Lung (tissue), 11 donors: ENCODE measurements at regions not wholly inside any gene's neighbourhood (a gene's known extent, or its start where the extent isn't known, plus 50 kb on each side); places are given as distances from the start of the nearest gene placed in this dataset.
A peak's percentile ranks its signal among the peaks of the same experiment; 100 is the strongest.

Experiments used
- ATAC-seq: fragments of 200-7000 bp; cut with Tn5 transposase; one replicate; pipeline ENCODE4 v1.9.1; 2020; ENCODE audit warnings: moderate number of reproducible peaks; ENCODE audit not compliant: insufficient read depth, low FRiP score
- DNase-seq, 3 donors: peaks; one replicate each; pipeline ENCODE4 v3.0.0-alpha.2; 2013 to 2017
- H3K27ac ChIP-seq, 2 donors: one replicate each; pipeline ENCODE4 v1.5.1; 2013; ENCODE audit warnings: mild to moderate bottlenecking in 2 of 2, moderate library complexity in 2 of 2, control low read depth in 1 of 2, inconsistent platforms in 1 of 2, low read depth in 1 of 2, low read length in 1 of 2
- H3K27me3 ChIP-seq, 3 donors: one replicate each; pipeline ENCODE4 v1.5.1; 2013; ENCODE audit warnings: low read length in 2 of 3; ENCODE audit not compliant: control insufficient read depth in 3 of 3, insufficient read depth in 3 of 3
- H3K36me3 ChIP-seq, 4 donors: one replicate each; pipeline ENCODE4 v1.5.1; 2013; ENCODE audit warnings: low read length in 4 of 4, mild to moderate bottlenecking in 1 of 4, moderate library complexity in 1 of 4; ENCODE audit not compliant: control insufficient read depth in 4 of 4, insufficient read depth in 4 of 4
- H3K4me1 ChIP-seq, 5 donors: one replicate each; pipeline ENCODE4 v1.5.1; 2013; ENCODE audit warnings: low read length in 5 of 5, mild to moderate bottlenecking in 2 of 5, moderate library complexity in 1 of 5; ENCODE audit not compliant: control insufficient read depth in 5 of 5, insufficient read depth in 5 of 5
- H3K4me3 ChIP-seq: one replicate; pipeline ENCODE4 v1.5.1; 2013; ENCODE audit warnings: mild to moderate bottlenecking, control low read depth, moderate library complexity
- H3K9ac ChIP-seq, 2 donors: one replicate each; pipeline ENCODE4 v1.5.1; 2013; ENCODE audit warnings: low read length in 2 of 2, control low read depth in 1 of 2; ENCODE audit not compliant: insufficient read depth in 1 of 2
- H3K9me3 ChIP-seq, 4 donors: one replicate each; pipeline ENCODE4 v1.5.1; 2013; ENCODE audit warnings: low read length in 3 of 4, mild to moderate bottlenecking in 1 of 4, moderate library complexity in 1 of 4; ENCODE audit not compliant: control insufficient read depth in 4 of 4, insufficient read depth in 3 of 4
- CTCF ChIP-seq: IDR thresholded peaks from 2 replicates; pipeline ENCODE4 v1.5.1; 2012; ENCODE audit warnings: mild to moderate bottlenecking; ENCODE audit errors: control extremely low read depth, extremely low read depth
- WGBS, 2 donors: extraction: QIAGEN DNeasy Blood & Tissue Kit; methylation state at CpG; one replicate each; pipeline ENCODE4 v1.1.7; 2013; 5-methylcytosine and 5-hydroxymethylcytosine counted together
- donor health status: control.
- donor health status: control.
- donor health status: Bipolar disorder and iron deficiency.
- donor health status: healthy.
- donor health status: DM: yes; HTN: yes; CAD: no.

GRCh38 chr2:16763493-16763899 lies 97.9 kb upstream of the CYRIA start:
- Histone ChIP-seq H3K36me3 (no peaks in the 10 kb centered on the region), H3K27ac (peak overlapping the region in 1 of 2 donors; percentile 28), H3K9ac (no peak overlapping the region), H3K9me3 (peaks cover 0 to 3% (median 0%) of the 10 kb centered on the region in 4 donors), H3K4me3 (no peak overlapping the region), H3K27me3 (no peaks in the 10 kb centered on the region), H3K4me1 (peaks cover 0 to 6% (median 0%) of the 10 kb centered on the region in 5 donors)
- WGBS, 2 donors: 49 to 55% methylated on average over 4 of the region's 4 CpGs
- ATAC-seq (peak; percentile 68), DNase-seq (no peak)
- no peak for TF ChIP-seq CTCF

GRCh38 chr2:16763056-16763455 lies 97.4 kb upstream of the CYRIA start:
- TF ChIP-seq CTCF: no peak
- Histone ChIP-seq H3K4me3 (no peak overlapping the region), H3K9me3 (peaks cover 0 to 3% (median 0%) of the 10 kb centered on the region in 4 donors), H3K4me1 (peaks cover 0 to 6% (median 0%) of the 10 kb centered on the region in 5 donors), H3K27me3 (no peaks in the 10 kb centered on the region), H3K9ac (no peak overlapping the region), H3K27ac (no peak overlapping the region), H3K36me3 (no peaks in the 10 kb centered on the region)
- ATAC-seq: no peak
- DNase-seq: no peak
- WGBS, 2 donors: 59 to 65% methylated on average over 2 of the region's 2 CpGs

GRCh38 chr2:16760426-16760825 lies 94.8 kb upstream of the CYRIA start:
- Histone ChIP-seq H3K9me3 (no peaks in the 10 kb centered on the region), H3K27ac (no peak overlapping the region), H3K4me3 (no peak overlapping the region), H3K9ac (no peak overlapping the region), H3K36me3 (no peaks in the 10 kb centered on the region), H3K27me3 (no peaks in the 10 kb centered on the region), H3K4me1 (peaks cover 0 to 6% (median 0%) of the 10 kb centered on the region in 5 donors)
- no peak for TF ChIP-seq CTCF
- WGBS, 2 donors: 42 to 53% methylated on average over 3 of the region's 3 CpGs
- DNase-seq (no peak), ATAC-seq (no peak)
